ENCODE measurements at regions not wholly inside any gene's neighbourhood (a gene's known extent, or its start where the extent isn't known, plus 50 kb on each side); places are given as distances from the start of the nearest gene placed in this dataset.

DNA sequence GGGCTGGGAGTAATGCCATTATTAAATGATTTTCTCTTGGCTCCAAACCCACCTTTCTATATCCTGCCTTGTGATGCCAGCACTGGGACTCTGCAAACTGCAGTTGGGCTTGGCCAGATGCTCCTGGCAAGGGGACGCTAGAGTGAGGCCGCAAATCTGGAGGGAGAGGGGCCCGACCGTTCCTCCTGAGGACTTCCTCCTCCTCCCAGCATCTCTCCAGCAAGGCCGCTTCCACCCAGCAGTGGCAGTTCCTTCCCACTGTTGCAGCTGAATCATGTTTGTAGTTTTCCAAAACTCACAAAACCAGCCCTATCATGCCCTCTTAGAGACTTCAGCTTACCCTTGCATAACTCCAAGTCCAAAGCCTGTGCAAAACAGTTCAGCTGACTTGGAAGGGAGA lies 244.4 kb downstream of the FOXA2 start:
- TF ChIP-seq, protein P1, sequence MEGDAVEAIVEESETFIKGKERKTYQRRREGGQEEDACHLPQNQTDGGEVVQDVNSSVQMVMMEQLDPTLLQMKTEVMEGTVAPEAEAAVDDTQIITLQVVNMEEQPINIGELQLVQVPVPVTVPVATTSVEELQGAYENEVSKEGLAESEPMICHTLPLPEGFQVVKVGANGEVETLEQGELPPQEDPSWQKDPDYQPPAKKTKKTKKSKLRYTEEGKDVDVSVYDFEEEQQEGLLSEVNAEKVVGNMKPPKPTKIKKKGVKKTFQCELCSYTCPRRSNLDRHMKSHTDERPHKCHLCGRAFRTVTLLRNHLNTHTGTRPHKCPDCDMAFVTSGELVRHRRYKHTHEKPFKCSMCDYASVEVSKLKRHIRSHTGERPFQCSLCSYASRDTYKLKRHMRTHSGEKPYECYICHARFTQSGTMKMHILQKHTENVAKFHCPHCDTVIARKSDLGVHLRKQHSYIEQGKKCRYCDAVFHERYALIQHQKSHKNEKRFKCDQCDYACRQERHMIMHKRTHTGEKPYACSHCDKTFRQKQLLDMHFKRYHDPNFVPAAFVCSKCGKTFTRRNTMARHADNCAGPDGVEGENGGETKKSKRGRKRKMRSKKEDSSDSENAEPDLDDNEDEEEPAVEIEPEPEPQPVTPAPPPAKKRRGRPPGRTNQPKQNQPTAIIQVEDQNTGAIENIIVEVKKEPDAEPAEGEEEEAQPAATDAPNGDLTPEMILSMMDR (IDR thresholded peaks at IDR 0.05) = no peak
- no peak for TF ChIP-seq POLR2A (IDR thresholded peaks at IDR 0.05)
- TF ChIP-seq EP300 (IDR thresholded peaks at IDR 0.05) = no peak

Data from upper lobe of left lung (tissue), 4 donors.